Sigmoid colon (tissue), 4 donors: ENCODE measurements at regions not wholly inside any gene's neighbourhood (a gene's known extent, or its start where the extent isn't known, plus 50 kb on each side); places are given as distances from the start of the nearest gene placed in this dataset.

Experiments used
- CTCF ChIP-seq, 4 experiments: fragments of 450-650 bp in 3 of 4; fragments of 200-600 bp in 1 of 4; IDR thresholded peaks; one replicate each; pipeline ENCODE4 v1.5.1; 2016 to 2019; ENCODE audit warnings: antibody characterized with exemption in 4 of 4, mild to moderate bottlenecking in 3 of 4, moderate library complexity in 2 of 4
- EP300 ChIP-seq, 4 donors: sonication (generic); formaldehyde crosslinking; IDR thresholded peaks; one replicate each; pipeline ENCODE4 v1.6.1; 2017; ENCODE audit warnings: antibody characterized with exemption in 4 of 4
- POLR2A ChIP-seq, 2 donors: fragments of 450-650 bp; IDR thresholded peaks; one replicate each; pipeline ENCODE4 v1.6.1; 2016; ENCODE audit warnings: antibody characterized with exemption in 2 of 2, mild to moderate bottlenecking in 2 of 2, moderate library complexity in 2 of 2
- POLR2AphosphoS5 ChIP-seq, 4 donors: sonication (generic); formaldehyde crosslinking; IDR thresholded peaks; one replicate each; pipeline ENCODE4 v1.6.1; 2017; ENCODE audit warnings: antibody characterized with exemption in 4 of 4

GRCh38 chr6:132144456-132144855 lies 193.3 kb upstream of the CCN2 start:
- TF ChIP-seq CTCF (IDR thresholded peaks at IDR 0.05): no peak
- TF ChIP-seq POLR2A (IDR thresholded peaks at IDR 0.05): no peak
- no peak for TF ChIP-seq EP300 (IDR thresholded peaks at IDR 0.05)
- TF ChIP-seq POLR2AphosphoS5 (IDR thresholded peaks at IDR 0.05): no peak
